HEK293 (cell line): ENCODE measurements at regions not wholly inside any gene's neighbourhood (a gene's known extent, or its start where the extent isn't known, plus 50 kb on each side); places are given as distances from the start of the nearest gene placed in this dataset.

ENCODE experiments used
- CTCF ChIA-PET: fragments of 350-600 bp; formaldehyde crosslinking; extraction: SDS; loops from one replicate; lab custom pipeline; 2021; ENCODE audit warnings: antibody characterized with exemption; lab: Yijun Ruan, JAX
- POLR2A ChIA-PET: fragments of 300-600 bp; formaldehyde crosslinking; extraction: SDS; loops from one replicate; lab custom pipeline; 2020; ENCODE audit warnings: antibody characterized with exemption, inconsistent platforms; lab: Yijun Ruan, JAX
- H3K27ac ChIP-seq: fragments of 200-500 bp; sonication (Bioruptor generic); 2 replicates; pipeline ENCODE4 v1.5.1; 2014; ENCODE audit warnings: low read depth, low read length, control low read depth, inconsistent platforms; ENCODE audit errors: extremely low read depth
- H3K36me3 ChIP-seq, 2 experiments: fragments of 200-500 bp in 1 of 2; sonication (Bioruptor generic) in 1 of 2; 1 replicate in 1 of 2; 2 replicates in 1 of 2; pipeline ENCODE4 v1.5.1; 2014 to 2017; ENCODE audit warnings: inconsistent platforms in 2 of 2, low read length in 2 of 2; ENCODE audit not compliant: control insufficient read depth in 2 of 2, insufficient read depth in 1 of 2
- H3K4me1 ChIP-seq: fragments of 200-500 bp; sonication (Bioruptor generic); 2 replicates; pipeline ENCODE4 v1.5.1; 2014; ENCODE audit warnings: mild to moderate bottlenecking, low read length, inconsistent platforms; ENCODE audit not compliant: control insufficient read depth, insufficient read depth
- H3K4me3 ChIP-seq: 2 replicates; pipeline ENCODE4 v1.5.1; 2011; ENCODE audit warnings: low read depth, mild to moderate bottlenecking, control low read depth, low read length, moderate library complexity
- H3K9me3 ChIP-seq: fragments of 200-500 bp; sonication (Bioruptor generic); 2 replicates; pipeline ENCODE4 v1.5.1; 2014; ENCODE audit warnings: low read depth, low read length, inconsistent platforms; ENCODE audit not compliant: control insufficient read depth, insufficient read depth
- BCL11B ChIP-seq: fragments of 450-650 bp; formaldehyde crosslinking; IDR thresholded peaks from 2 replicates; pipeline ENCODE4 v1.5.1; 2016; ENCODE audit warnings: low read depth, missing biosample characterization, missing genetic modification characterization
- BCL6B ChIP-seq: fragments of 450-650 bp; formaldehyde crosslinking; IDR thresholded peaks from 2 replicates; pipeline ENCODE4 v1.5.1; 2017; ENCODE audit warnings: missing biosample characterization, missing genetic modification characterization
- EGR2 ChIP-seq: fragments of 450-650 bp; formaldehyde crosslinking; IDR thresholded peaks from 2 replicates; pipeline ENCODE4 v1.5.1; 2016; ENCODE audit warnings: low read depth, missing biosample characterization, missing genetic modification characterization
- HOXD13 ChIP-seq: sonication (generic); formaldehyde crosslinking; IDR thresholded peaks from 2 replicates; pipeline ENCODE4 v1.8.0; 2022; ENCODE audit warnings: missing genetic modification reagents, borderline replicate concordance
- PBX3 ChIP-seq: sonication (generic); formaldehyde crosslinking; IDR thresholded peaks from 2 replicates; pipeline ENCODE4 v1.8.1; 2022; ENCODE audit warnings: mild to moderate bottlenecking, moderate library complexity, missing genetic modification reagents
- PRDM6 ChIP-seq: fragments of 450-650 bp; formaldehyde crosslinking; IDR thresholded peaks from 2 replicates; pipeline ENCODE4 v1.5.1; 2017; ENCODE audit warnings: missing biosample characterization, missing genetic modification characterization
- ZBTB11 ChIP-seq: fragments of 450-650 bp; formaldehyde crosslinking; conservative IDR thresholded peaks from 2 replicates; pipeline ENCODE4 v1.5.1; 2016; ENCODE audit warnings: low read depth, missing biosample characterization, missing genetic modification characterization
- ZFHX2 ChIP-seq: fragments of 450-650 bp; formaldehyde crosslinking; conservative IDR thresholded peaks from 2 replicates; pipeline ENCODE4 v1.5.1; 2016; ENCODE audit warnings: missing biosample characterization, missing genetic modification characterization
- ZFP3 ChIP-seq: fragments of 450-650 bp; formaldehyde crosslinking; IDR thresholded peaks from 2 replicates; pipeline ENCODE4 v1.5.1; 2016; ENCODE audit warnings: low read depth, missing biosample characterization, missing genetic modification characterization
- ZFP69B ChIP-seq: fragments of 450-650 bp; formaldehyde crosslinking; IDR thresholded peaks from 2 replicates; pipeline ENCODE4 v1.5.1; 2016; ENCODE audit warnings: missing biosample characterization, missing genetic modification characterization
- ZNF155 ChIP-seq: fragments of 450-650 bp; formaldehyde crosslinking; IDR thresholded peaks from 2 replicates; pipeline ENCODE4 v1.5.1; 2016; ENCODE audit warnings: missing biosample characterization, missing genetic modification characterization
- ZNF223 ChIP-seq: fragments of 450-650 bp; formaldehyde crosslinking; IDR thresholded peaks from 2 replicates; pipeline ENCODE4 v1.5.1; 2016; ENCODE audit warnings: missing biosample characterization, missing genetic modification characterization
- ZNF292 ChIP-seq: fragments of 450-650 bp; formaldehyde crosslinking; IDR thresholded peaks from 2 replicates; pipeline ENCODE4 v1.5.1; 2016; ENCODE audit warnings: low read depth, missing biosample characterization, missing genetic modification characterization, borderline replicate concordance
- ZNF354C ChIP-seq: fragments of 450-650 bp; formaldehyde crosslinking; IDR thresholded peaks from 2 replicates; pipeline ENCODE4 v1.5.1; 2016; ENCODE audit warnings: missing biosample characterization, missing genetic modification characterization, low read depth, borderline replicate concordance
- ZNF433 ChIP-seq: fragments of 450-650 bp; formaldehyde crosslinking; IDR thresholded peaks from 2 replicates; pipeline ENCODE4 v1.5.1; 2016; ENCODE audit warnings: missing biosample characterization, missing genetic modification characterization, low read depth
- ZNF518A ChIP-seq: fragments of 450-650 bp; formaldehyde crosslinking; conservative IDR thresholded peaks from 2 replicates; pipeline ENCODE4 v1.5.1; 2016; ENCODE audit warnings: low read depth, missing biosample characterization, missing genetic modification characterization
- ZNF561 ChIP-seq: fragments of 450-650 bp; IDR thresholded peaks from 2 replicates; pipeline ENCODE4 v1.5.1; 2018; ENCODE audit warnings: missing biosample characterization, missing genetic modification characterization, borderline replicate concordance
- ZNF654 ChIP-seq: fragments of 450-650 bp; formaldehyde crosslinking; IDR thresholded peaks from 2 replicates; pipeline ENCODE4 v1.5.1; 2016; ENCODE audit warnings: low read depth, missing biosample characterization, missing genetic modification characterization

GRCh38 chr9:1173993-1174392 is 123.8 kb downstream of the DMRT2 start:
- Histone ChIP-seq H3K4me1 (no peaks in the 10 kb centered on the region), H3K27ac (no peak overlapping the region), H3K9me3 (no peaks in the 10 kb centered on the region), H3K4me3 (no peak overlapping the region)
- CTCF ChIA-PET: no interaction called here
- POLR2A ChIA-PET: interaction anchor here (0.6 kb wide), 1 partner anchor 90 kb away, joined by 5 read pairs; no protein-coding TSS in a partner anchor
- TF ChIP-seq ZFHX2 (tag by site-specific recombination) (no peak), ZNF155 (tag by site-specific recombination) (no peak), ZNF292 (no peak), ZFP69B (tag by site-specific recombination) (no peak), PRDM6 (tag by site-specific recombination) (no peak), PBX3 (CRISPR knock-in tag) (no peak), ZNF223 (tag by site-specific recombination) (no peak), ZNF518A (tag by site-specific recombination) (no peak), ZNF354C (no peak)
- TF ChIP-seq, all 188 proteins: peak for 0
- H3K36me3 ChIP-seq: no peaks in the 10 kb centered on the region

- Histone ChIP-seq H3K27ac (no peak overlapping the region), H3K4me3 (no peak overlapping the region), H3K4me1 (no peaks in the 10 kb centered on the region), H3K36me3 (no peaks in the 10 kb centered on the region), H3K9me3 (no peaks in the 10 kb centered on the region)
- ChIA-PET CTCF (no interaction called here), POLR2A (no interaction called here)
- TF ChIP-seq ZNF561 (no peak), ZNF155 (tag by site-specific recombination) (no peak), BCL11B (no peak), HOXD13 (no peak), ZNF433 (tag by site-specific recombination) (no peak), ZBTB11 (tag by site-specific recombination) (no peak), BCL6B (tag by site-specific recombination) (no peak), ZFP3 (tag by site-specific recombination) (no peak), ZNF654 (tag by site-specific recombination) (no peak), EGR2 (tag by site-specific recombination) (no peak)
Observed at GRCh38 chr9:1179366-1179765, 129.2 kb downstream of the DMRT2 start.
